Mesothelial cell of epicardium (in vitro differentiated cells): ENCODE measurements at regions not wholly inside any gene's neighbourhood (a gene's known extent, or its start where the extent isn't known, plus 50 kb on each side); places are given as distances from the start of the nearest gene placed in this dataset.

Source experiments
- DNase-seq, 2 experiments: peaks; one replicate each; pipeline ENCODE4 v3.0.0; 2021; ENCODE audit warnings: low spot score in 2 of 2; ENCODE audit not compliant: unreplicated experiment in 2 of 2
- H3K27ac Mint-ChIP-seq: 2 replicates; pipeline ENCODE4 v1.8.0; 2021; ENCODE audit warnings: mixed read lengths
- H3K27me3 Mint-ChIP-seq: 2 replicates; pipeline ENCODE4 v1.8.0; 2021; ENCODE audit warnings: low read depth, mixed read lengths
- H3K36me3 Mint-ChIP-seq: 2 replicates; pipeline ENCODE4 v1.8.0; 2021; ENCODE audit warnings: mixed read lengths
- H3K4me1 Mint-ChIP-seq: 2 replicates; pipeline ENCODE4 v1.8.0; 2021; ENCODE audit warnings: mixed read lengths
- H3K4me3 Mint-ChIP-seq: 2 replicates; pipeline ENCODE4 v1.8.0; 2021; ENCODE audit warnings: mild to moderate bottlenecking, moderate library complexity, mixed read lengths
- H3K9me3 Mint-ChIP-seq: 2 replicates; pipeline ENCODE4 v1.8.0; 2021; ENCODE audit warnings: mixed read lengths
- TF ChIP-seq, protein P1 (sequence below): fragments of 200-600 bp; sonication (generic); IDR thresholded peaks from one replicate; pipeline ENCODE4 v1.5.0; 2021; ENCODE audit warnings: antibody characterized with exemption; ENCODE audit not compliant: unreplicated experiment

- TF ChIP-seq, protein P1, sequence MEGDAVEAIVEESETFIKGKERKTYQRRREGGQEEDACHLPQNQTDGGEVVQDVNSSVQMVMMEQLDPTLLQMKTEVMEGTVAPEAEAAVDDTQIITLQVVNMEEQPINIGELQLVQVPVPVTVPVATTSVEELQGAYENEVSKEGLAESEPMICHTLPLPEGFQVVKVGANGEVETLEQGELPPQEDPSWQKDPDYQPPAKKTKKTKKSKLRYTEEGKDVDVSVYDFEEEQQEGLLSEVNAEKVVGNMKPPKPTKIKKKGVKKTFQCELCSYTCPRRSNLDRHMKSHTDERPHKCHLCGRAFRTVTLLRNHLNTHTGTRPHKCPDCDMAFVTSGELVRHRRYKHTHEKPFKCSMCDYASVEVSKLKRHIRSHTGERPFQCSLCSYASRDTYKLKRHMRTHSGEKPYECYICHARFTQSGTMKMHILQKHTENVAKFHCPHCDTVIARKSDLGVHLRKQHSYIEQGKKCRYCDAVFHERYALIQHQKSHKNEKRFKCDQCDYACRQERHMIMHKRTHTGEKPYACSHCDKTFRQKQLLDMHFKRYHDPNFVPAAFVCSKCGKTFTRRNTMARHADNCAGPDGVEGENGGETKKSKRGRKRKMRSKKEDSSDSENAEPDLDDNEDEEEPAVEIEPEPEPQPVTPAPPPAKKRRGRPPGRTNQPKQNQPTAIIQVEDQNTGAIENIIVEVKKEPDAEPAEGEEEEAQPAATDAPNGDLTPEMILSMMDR, result no peak
- Mint-ChIP-seq H3K27me3 (peaks cover 13% of the 10 kb centered on the region), H3K9me3 (no peaks in the 10 kb centered on the region), H3K4me1 (peaks cover 2% of the 10 kb centered on the region), H3K4me3 (no peak overlapping the region), H3K27ac (no peak overlapping the region), H3K36me3 (no peaks in the 10 kb centered on the region)
- DNase-seq, result no peak
Measured at GRCh38 chr1:224791362-224791941, 138.0 kb upstream of the DNAH14 start.

GRCh38 chr1:224795591-224795990 is 133.9 kb upstream of the DNAH14 start:
- Mint-ChIP-seq H3K36me3 (no peaks in the 10 kb centered on the region), H3K4me3 (no peak overlapping the region), H3K27me3 (peaks cover 6% of the 10 kb centered on the region), H3K9me3 (no peaks in the 10 kb centered on the region), H3K27ac (no peak overlapping the region), H3K4me1 (peaks cover 2% of the 10 kb centered on the region)
- TF ChIP-seq, protein P1, result no peak
- no peak for DNase-seq

DNA sequence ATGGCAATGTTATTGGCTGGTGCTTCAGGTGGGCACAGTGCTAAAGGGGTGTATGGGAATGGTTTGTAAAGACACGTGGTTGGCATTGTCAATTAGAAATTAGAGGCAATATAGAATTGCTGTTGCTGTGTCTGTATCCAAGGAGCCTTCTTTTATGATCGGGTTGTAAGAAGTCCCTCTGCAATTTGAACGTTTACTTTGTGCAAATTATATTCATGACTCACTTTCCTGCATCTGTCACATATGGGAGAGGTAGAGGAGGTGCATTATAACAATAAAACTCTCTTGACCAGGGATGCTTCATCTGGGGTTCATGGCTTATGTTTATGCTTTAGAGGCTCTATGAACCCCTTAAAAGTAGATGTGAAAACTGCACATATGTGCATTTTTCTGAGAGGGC is 130.4 kb upstream of the DNAH14 start:
- TF ChIP-seq, protein P1, result no peak
- Mint-ChIP-seq H3K4me1 (no peaks in the 10 kb centered on the region), H3K9me3 (no peaks in the 10 kb centered on the region), H3K27ac (no peak overlapping the region), H3K27me3 (peaks cover 3% of the 10 kb centered on the region), H3K4me3 (no peak overlapping the region), H3K36me3 (no peaks in the 10 kb centered on the region)
- DNase-seq, result no peak

GRCh38 chr1:224800486-224801119 is 128.9 kb upstream of the DNAH14 start:
- no peak for DNase-seq

DNA sequence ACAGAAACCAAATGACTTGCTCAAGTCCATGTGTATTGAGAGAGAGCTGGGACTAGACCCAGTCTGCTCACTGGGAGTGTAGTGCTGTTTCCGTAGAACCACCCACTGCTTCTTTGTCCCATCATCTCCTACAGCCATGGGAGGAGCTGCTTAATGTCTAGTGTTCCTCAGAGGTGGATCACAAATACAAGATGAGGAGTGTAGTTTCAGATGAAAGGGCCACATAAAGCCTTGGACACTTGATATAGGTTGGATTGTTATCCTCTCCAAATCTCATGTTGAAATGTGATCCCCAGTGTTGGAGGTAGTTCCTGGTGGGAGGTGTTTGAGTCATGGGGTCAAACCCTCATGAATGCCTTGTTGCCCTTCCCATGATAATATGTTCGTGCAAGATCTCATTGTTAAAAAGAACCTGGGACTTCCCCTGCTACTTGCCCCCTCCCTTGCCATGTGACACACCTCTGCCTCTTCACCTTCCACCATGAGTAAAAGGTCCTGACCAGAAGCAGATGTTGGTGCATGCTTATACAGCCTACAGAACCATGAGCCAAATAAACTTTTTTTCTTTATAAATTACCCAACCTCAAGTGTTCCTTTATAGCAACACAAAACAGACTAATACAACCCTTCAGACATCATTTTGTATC is 127.5 kb upstream of the DNAH14 start:
- H3K4me3 Mint-ChIP-seq, result no peak overlapping the region

More at GRCh38 chr1:224800486-224801119, 128.9 kb upstream of the DNAH14 start:
- Mint-ChIP-seq H3K27ac (no peak overlapping the region), H3K9me3 (no peaks in the 10 kb centered on the region), H3K36me3 (no peaks in the 10 kb centered on the region), H3K27me3 (peaks cover 11% of the 10 kb centered on the region), H3K4me3 (no peak overlapping the region), H3K4me1 (no peaks in the 10 kb centered on the region)
- TF ChIP-seq, protein P1, result no peak

More for the DNA sequence above, 127.5 kb upstream of the DNAH14 start:
- TF ChIP-seq, protein P1, result no peak
- H3K27ac Mint-ChIP-seq, result no peak overlapping the region
- H3K36me3 Mint-ChIP-seq, result no peaks in the 10 kb centered on the region
- no peaks in the 10 kb centered on the region for H3K9me3 Mint-ChIP-seq
- H3K4me1 Mint-ChIP-seq, result no peaks in the 10 kb centered on the region
- no peak for DNase-seq
- peaks cover 8% of the 10 kb centered on the region for H3K27me3 Mint-ChIP-seq
